ENCODE measurements at regions not wholly inside any gene's neighbourhood (a gene's known extent, or its start where the extent isn't known, plus 50 kb on each side); places are given as distances from the start of the nearest gene placed in this dataset.
A peak's percentile ranks its signal among the peaks of the same experiment; 100 is the strongest.
"Not testable (repeated sequence)": the region's sequence is repeated elsewhere in the genome, so short reads cannot be mapped to it uniquely, and the experiment has no call there.

DNA sequence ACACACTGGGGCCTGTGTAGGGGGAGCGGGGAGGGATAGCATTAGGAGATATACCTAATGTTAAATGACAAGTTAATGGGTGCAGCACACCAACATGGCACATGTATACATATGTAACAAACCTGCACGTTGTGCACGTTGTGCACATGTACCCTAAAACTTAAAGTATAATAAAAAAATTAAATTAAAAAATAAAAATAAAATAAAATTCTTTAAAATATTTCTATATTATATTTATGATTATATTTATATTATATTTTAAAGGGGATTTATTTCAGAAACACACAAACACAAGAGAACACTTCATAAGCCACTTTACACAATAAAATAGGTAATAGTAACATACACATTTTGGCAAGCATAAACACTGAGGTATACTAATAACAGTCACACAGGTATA is 309.8 kb downstream of the LTN1 start:
- CTCF ChIA-PET; POLR2A ChIA-PET; H3K36me3 Mint-ChIP-seq; H3K27me3 Mint-ChIP-seq (ENCODE audit: low read depth); ATAC-seq; H3K9me3 Mint-ChIP-seq; H3K4me3 Mint-ChIP-seq; H3K27ac Mint-ChIP-seq; DNase-seq (ENCODE audit: low spot score); H3K4me1 Mint-ChIP-seq: not testable (repeated sequence)
- peak; percentile 95 for TF ChIP-seq HMGA2 (CRISPR knock-in tag; IDR thresholded peaks at IDR 0.05)

DNA sequence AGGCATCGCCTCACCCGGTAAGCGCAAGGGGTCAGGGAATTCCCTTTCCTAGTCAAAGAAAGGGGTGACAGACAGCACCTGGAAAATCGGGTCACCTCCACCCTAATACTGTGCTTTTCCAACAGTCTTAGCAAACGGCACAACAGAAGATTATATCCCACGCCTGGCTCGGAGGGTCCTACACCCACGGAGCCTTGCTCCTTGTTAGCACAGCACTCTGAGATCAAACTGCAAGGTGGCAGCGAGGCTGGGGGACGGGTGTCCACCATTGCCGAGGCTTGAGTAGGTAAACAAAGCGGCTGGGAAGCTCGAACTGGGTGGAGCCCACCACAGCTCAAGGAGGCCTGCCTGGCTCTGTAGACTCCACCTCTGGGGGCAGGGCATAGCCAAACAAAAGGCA is 315.6 kb downstream of the LTN1 start:
- H3K4me1 Mint-ChIP-seq, POLR2A ChIA-PET: not testable (repeated sequence)

DNA sequence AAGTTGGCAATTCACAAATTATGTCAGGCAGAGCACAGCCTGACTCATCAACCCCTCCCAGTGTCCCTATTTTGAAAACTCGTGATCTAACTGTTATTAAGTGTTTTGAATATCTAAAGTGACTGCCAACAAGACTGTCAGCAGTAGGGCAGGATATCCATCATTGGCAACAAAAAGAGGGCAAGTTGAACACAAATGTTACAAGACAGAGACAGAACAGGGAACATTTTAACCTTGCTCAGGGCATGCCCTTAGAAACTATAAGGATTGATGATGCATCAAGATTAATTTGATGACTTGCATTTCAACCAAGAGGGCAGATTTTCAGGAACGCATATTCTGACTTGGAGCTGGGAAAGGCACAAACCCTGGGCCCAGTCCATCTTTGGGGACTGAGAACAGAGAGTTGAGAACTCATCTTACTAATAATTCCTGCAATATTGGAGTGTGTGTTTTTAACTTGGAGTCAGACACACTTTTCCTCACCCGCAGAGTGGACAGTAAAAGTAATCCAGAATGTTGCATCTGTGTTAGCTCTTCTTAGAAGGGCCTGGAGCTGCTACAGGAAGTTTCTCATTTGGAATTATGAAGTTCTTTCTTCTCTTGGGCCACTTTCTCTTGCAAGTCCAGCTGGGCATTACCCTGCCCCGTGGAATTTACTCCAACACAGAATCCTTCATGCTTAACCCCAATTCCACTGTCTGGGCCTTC is 317.2 kb downstream of the LTN1 start:
- Mint-ChIP-seq H3K27me3 (ENCODE audit: low read depth) (no peaks in the 10 kb centered on the region; the same call in 1 of the 2 replicates), H3K27ac (no peak overlapping the region), H3K9me3 (peaks cover 18% of the 10 kb centered on the region), H3K4me3 (no peak overlapping the region), H3K4me1 (no peaks in the 10 kb centered on the region), H3K36me3 (peaks cover 6% of the 10 kb centered on the region)
- ATAC-seq (no peak), DNase-seq (ENCODE audit: low spot score) (no peak)
- POLR2A ChIA-PET: no interaction called here
- CTCF ChIA-PET: no interaction called here
- TF ChIP-seq TCF7 (CRISPR knock-in tag; IDR thresholded peaks at IDR 0.05; ENCODE audit: low read depth): no peak
- TF ChIP-seq, protein P1, sequence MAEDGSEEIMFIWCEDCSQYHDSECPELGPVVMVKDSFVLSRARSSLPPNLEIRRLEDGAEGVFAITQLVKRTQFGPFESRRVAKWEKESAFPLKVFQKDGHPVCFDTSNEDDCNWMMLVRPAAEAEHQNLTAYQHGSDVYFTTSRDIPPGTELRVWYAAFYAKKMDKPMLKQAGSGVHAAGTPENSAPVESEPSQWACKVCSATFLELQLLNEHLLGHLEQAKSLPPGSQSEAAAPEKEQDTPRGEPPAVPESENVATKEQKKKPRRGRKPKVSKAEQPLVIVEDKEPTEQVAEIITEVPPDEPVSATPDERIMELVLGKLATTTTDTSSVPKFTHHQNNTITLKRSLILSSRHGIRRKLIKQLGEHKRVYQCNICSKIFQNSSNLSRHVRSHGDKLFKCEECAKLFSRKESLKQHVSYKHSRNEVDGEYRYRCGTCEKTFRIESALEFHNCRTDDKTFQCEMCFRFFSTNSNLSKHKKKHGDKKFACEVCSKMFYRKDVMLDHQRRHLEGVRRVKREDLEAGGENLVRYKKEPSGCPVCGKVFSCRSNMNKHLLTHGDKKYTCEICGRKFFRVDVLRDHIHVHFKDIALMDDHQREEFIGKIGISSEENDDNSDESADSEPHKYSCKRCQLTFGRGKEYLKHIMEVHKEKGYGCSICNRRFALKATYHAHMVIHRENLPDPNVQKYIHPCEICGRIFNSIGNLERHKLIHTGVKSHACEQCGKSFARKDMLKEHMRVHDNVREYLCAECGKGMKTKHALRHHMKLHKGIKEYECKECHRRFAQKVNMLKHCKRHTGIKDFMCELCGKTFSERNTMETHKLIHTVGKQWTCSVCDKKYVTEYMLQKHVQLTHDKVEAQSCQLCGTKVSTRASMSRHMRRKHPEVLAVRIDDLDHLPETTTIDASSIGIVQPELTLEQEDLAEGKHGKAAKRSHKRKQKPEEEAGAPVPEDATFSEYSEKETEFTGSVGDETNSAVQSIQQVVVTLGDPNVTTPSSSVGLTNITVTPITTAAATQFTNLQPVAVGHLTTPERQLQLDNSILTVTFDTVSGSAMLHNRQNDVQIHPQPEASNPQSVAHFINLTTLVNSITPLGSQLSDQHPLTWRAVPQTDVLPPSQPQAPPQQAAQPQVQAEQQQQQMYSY (CRISPR knock-in tag; IDR thresholded peaks at IDR 0.05): no peak
- TF ChIP-seq, protein P2, sequence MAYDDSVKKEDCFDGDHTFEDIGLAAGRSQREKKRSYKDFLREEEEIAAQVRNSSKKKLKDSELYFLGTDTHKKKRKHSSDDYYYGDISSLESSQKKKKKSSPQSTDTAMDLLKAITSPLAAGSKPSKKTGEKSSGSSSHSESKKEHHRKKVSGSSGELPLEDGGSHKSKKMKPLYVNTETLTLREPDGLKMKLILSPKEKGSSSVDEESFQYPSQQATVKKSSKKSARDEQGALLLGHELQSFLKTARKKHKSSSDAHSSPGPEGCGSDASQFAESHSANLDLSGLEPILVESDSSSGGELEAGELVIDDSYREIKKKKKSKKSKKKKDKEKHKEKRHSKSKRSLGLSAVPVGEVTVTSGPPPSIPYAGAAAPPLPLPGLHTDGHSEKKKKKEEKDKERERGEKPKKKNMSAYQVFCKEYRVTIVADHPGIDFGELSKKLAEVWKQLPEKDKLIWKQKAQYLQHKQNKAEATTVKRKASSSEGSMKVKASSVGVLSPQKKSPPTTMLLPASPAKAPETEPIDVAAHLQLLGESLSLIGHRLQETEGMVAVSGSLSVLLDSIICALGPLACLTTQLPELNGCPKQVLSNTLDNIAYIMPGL (CRISPR knock-in tag; IDR thresholded peaks at IDR 0.05): no peak
- no peak for TF ChIP-seq ZNF423 (CRISPR knock-in tag; IDR thresholded peaks at IDR 0.05)
- TF ChIP-seq, protein P3, sequence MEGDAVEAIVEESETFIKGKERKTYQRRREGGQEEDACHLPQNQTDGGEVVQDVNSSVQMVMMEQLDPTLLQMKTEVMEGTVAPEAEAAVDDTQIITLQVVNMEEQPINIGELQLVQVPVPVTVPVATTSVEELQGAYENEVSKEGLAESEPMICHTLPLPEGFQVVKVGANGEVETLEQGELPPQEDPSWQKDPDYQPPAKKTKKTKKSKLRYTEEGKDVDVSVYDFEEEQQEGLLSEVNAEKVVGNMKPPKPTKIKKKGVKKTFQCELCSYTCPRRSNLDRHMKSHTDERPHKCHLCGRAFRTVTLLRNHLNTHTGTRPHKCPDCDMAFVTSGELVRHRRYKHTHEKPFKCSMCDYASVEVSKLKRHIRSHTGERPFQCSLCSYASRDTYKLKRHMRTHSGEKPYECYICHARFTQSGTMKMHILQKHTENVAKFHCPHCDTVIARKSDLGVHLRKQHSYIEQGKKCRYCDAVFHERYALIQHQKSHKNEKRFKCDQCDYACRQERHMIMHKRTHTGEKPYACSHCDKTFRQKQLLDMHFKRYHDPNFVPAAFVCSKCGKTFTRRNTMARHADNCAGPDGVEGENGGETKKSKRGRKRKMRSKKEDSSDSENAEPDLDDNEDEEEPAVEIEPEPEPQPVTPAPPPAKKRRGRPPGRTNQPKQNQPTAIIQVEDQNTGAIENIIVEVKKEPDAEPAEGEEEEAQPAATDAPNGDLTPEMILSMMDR (IDR thresholded peaks at IDR 0.05): no peak
- no peak for TF ChIP-seq PRRX2 (CRISPR knock-in tag; IDR thresholded peaks at IDR 0.05)
- no peak for TF ChIP-seq GTF2I (CRISPR knock-in tag; conservative IDR thresholded peaks at IDR 0.05)
- TF ChIP-seq ELF4 (CRISPR knock-in tag; IDR thresholded peaks at IDR 0.05; ENCODE audit: low read depth): no peak
- TF ChIP-seq, protein P4, sequence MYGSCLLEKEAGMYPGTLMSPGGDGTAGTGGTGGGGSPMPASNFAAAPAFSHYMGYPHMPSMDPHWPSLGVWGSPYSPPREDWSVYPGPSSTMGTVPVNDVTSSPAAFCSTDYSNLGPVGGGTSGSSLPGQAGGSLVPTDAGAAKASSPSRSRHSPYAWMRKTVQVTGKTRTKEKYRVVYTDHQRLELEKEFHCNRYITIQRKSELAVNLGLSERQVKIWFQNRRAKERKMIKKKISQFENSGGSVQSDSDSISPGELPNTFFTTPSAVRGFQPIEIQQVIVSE (CRISPR knock-in tag; IDR thresholded peaks at IDR 0.05; ENCODE audit: borderline replicate concordance): no peak
- TF ChIP-seq ZNF232 (CRISPR knock-in tag; IDR thresholded peaks at IDR 0.05): no peak
- TF ChIP-seq ETV6 (CRISPR knock-in tag; IDR thresholded peaks at IDR 0.05): no peak
- no peak for TF ChIP-seq ATF1 (CRISPR knock-in tag; IDR thresholded peaks at IDR 0.05)
- TF ChIP-seq NR2C2 (CRISPR knock-in tag; IDR thresholded peaks at IDR 0.05): no peak
- TF ChIP-seq, protein P5, sequence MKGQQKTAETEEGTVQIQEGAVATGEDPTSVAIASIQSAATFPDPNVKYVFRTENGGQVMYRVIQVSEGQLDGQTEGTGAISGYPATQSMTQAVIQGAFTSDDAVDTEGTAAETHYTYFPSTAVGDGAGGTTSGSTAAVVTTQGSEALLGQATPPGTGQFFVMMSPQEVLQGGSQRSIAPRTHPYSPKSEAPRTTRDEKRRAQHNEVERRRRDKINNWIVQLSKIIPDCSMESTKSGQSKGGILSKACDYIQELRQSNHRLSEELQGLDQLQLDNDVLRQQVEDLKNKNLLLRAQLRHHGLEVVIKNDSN (CRISPR knock-in tag; IDR thresholded peaks at IDR 0.05): no peak
- TF ChIP-seq NR1H2 (CRISPR knock-in tag; IDR thresholded peaks at IDR 0.05): no peak
- no peak for TF ChIP-seq FOXP1 (CRISPR knock-in tag; IDR thresholded peaks at IDR 0.05; ENCODE audit: borderline replicate concordance)
- TF ChIP-seq MXD4 (CRISPR knock-in tag; IDR thresholded peaks at IDR 0.05; ENCODE audit: borderline replicate concordance): no peak
- TF ChIP-seq, protein P6, sequence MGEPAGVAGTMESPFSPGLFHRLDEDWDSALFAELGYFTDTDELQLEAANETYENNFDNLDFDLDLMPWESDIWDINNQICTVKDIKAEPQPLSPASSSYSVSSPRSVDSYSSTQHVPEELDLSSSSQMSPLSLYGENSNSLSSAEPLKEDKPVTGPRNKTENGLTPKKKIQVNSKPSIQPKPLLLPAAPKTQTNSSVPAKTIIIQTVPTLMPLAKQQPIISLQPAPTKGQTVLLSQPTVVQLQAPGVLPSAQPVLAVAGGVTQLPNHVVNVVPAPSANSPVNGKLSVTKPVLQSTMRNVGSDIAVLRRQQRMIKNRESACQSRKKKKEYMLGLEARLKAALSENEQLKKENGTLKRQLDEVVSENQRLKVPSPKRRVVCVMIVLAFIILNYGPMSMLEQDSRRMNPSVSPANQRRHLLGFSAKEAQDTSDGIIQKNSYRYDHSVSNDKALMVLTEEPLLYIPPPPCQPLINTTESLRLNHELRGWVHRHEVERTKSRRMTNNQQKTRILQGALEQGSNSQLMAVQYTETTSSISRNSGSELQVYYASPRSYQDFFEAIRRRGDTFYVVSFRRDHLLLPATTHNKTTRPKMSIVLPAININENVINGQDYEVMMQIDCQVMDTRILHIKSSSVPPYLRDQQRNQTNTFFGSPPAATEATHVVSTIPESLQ (CRISPR knock-in tag; IDR thresholded peaks at IDR 0.05): no peak

More for the DNA sequence above, 315.6 kb downstream of the LTN1 start:
- H3K9me3 Mint-ChIP-seq: peaks cover 18% of the 10 kb centered on the region
- H3K4me3 Mint-ChIP-seq; H3K36me3 Mint-ChIP-seq; H3K27me3 Mint-ChIP-seq (ENCODE audit: low read depth); CTCF ChIA-PET; DNase-seq (ENCODE audit: low spot score); H3K27ac Mint-ChIP-seq; ATAC-seq: not testable (repeated sequence)
